ENCODE measurements at regions not wholly inside any gene's neighbourhood (a gene's known extent, or its start where the extent isn't known, plus 50 kb on each side); places are given as distances from the start of the nearest gene placed in this dataset.

DNA sequence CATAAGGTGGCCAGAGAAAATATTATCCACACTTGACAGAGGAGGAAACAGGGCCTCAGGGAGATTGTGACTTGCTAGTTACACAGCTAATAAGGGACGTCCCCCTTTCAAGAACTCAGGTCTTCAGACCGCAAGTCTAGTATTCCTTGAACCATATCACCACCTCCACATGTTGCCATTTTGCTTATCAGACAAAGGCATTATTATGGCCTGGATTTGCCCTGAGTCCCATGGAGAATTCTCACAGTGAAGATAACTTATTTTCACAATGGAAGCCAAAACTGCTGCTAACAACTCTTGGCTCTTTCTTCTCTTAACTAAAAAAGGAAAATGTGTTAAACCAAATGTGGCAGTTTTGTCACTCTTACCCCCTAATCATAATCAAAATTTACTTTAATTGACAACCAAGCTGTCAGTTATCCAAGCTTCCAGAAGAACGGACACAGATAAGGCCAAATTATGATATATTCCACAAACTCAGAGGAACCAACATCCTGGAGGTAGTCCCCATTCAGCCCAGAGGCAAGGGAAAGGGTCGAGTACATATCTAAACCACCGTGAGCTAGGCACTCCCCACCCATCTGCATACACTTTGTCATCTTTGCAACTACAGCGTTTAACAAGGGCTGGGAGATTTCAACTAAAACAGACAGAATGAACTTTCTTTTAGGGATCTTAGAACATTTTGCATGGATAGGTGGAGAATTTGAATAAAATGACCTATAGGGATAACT is 63.6 kb upstream of the THBS1 start:
- TF ChIP-seq GATA3 (IDR thresholded peaks at IDR 0.05; ENCODE audit: low read depth, low read length) (no peak), GATA2 (IDR thresholded peaks at IDR 0.05; ENCODE audit: low read depth, low read length) (no peak)

DNA sequence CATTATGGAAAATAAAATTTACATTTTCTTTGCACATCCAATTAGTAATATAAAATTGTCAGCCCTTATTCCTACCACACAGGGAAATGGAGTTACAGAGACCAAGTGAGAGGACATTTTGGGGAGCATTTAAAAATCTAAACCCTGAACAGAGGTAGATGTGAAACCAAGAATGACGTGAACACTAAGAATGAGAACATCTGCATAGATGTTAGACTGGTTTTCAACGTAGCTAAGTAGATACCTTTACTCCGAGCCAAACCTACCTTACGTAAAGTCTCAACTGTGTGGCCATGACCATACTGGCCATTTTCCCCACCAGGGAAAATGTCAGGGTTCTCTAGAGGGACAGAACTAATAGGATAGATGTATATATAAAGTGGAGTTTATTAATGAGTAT is 51.4 kb upstream of the THBS1 start:
- TF ChIP-seq GATA2 (IDR thresholded peaks at IDR 0.05; ENCODE audit: low read depth, low read length) = no peak
- TF ChIP-seq GATA3 (IDR thresholded peaks at IDR 0.05; ENCODE audit: low read depth, low read length) = no peak

DNA sequence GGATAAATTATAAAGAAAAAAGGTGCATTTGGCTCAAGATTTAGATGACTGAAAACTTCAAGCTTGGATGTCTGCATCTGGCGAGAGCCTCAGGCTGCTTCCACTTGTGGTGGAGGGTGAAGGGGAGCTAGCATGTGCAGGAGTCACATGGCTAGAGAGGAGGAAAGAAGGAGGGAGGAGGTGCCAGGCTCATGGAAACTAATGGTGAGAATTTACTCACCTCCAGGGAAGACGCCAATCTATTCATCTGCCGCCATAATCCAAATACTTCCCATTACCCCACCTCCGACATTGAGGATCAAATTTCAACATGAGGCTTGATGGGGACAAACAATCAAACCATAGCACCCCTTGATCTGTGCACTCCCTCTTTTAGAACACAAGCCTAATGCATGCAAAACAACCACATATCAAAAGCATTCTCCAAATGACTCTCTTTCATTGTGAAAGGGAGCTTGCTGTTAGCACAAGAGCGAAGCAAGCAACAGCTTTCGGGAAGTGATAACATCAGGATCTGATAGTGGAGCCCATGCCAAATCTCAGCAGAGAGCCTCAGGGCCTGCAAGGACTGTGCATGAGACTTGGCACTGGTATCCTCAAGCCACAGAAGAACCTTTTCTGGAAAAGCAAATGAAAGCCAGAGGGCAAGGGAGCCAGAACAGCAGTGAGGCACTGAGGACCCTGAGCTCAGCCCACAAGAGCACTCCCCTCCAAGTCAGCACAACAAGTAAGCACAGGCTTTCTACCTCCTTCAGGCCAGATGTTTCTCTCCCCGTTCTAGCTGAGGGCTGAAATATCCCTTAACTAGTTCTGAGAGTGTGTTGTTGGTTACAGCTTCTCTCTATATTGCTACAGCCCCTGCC is 50.2 kb upstream of the THBS1 start:
- no peak for TF ChIP-seq GATA3 (IDR thresholded peaks at IDR 0.05; ENCODE audit: low read depth, low read length)
- TF ChIP-seq GATA2 (IDR thresholded peaks at IDR 0.05; ENCODE audit: low read depth, low read length) = peak; percentile 80

Data from SH-SY5Y (cell line).